ENCODE measurements at regions not wholly inside any gene's neighbourhood (a gene's known extent, or its start where the extent isn't known, plus 50 kb on each side); places are given as distances from the start of the nearest gene placed in this dataset.

DNA sequence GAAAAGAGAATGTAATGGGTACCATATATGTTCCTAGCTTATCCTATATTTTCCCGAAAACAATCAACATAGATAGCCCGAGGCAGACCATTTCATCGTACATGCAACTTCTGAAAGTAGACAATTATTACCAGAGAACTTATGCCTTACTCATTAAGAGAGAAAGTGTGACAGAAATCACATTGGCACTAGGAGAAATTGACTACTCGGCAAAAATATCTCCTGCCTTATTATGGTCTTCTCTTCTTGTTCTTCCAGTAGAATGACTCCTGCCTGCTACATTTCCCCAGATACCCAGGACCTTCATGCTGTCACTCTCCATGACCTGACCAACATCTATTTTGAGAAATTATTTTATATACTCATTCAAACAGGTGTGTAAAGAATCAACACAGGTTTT lies 1015.7 kb downstream of the TUSC7 start (continued):
- TF ChIP-seq, protein P1, sequence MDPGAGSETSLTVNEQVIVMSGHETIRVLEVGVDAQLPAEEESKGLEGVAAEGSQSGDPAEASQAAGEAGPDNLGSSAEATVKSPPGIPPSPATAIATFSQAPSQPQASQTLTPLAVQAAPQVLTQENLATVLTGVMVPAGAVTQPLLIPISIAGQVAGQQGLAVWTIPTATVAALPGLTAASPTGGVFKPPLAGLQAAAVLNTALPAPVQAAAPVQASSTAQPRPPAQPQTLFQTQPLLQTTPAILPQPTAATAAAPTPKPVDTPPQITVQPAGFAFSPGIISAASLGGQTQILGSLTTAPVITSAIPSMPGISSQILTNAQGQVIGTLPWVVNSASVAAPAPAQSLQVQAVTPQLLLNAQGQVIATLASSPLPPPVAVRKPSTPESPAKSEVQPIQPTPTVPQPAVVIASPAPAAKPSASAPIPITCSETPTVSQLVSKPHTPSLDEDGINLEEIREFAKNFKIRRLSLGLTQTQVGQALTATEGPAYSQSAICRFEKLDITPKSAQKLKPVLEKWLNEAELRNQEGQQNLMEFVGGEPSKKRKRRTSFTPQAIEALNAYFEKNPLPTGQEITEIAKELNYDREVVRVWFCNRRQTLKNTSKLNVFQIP (CRISPR knock-in tag; IDR thresholded peaks at IDR 0.05; ENCODE audit: borderline replicate concordance, low read depth), result no peak
- TF ChIP-seq TOX (CRISPR knock-in tag; IDR thresholded peaks at IDR 0.05; ENCODE audit: borderline replicate concordance), result no peak
- no peak for TF ChIP-seq ZNF8 (CRISPR knock-in tag; IDR thresholded peaks at IDR 0.05)

- TF ChIP-seq TOX (CRISPR knock-in tag; IDR thresholded peaks at IDR 0.05; ENCODE audit: borderline replicate concordance), result no peak
- no peak for TF ChIP-seq TCF4 (CRISPR knock-in tag; IDR thresholded peaks at IDR 0.05; ENCODE audit: borderline replicate concordance)
- no peak for TF ChIP-seq TSHZ2 (CRISPR knock-in tag; IDR thresholded peaks at IDR 0.05)
- TF ChIP-seq GLIS3 (CRISPR knock-in tag; IDR thresholded peaks at IDR 0.05), result no peak
- no peak for TF ChIP-seq ZC3H10 (CRISPR knock-in tag; IDR thresholded peaks at IDR 0.05)
- no peak for TF ChIP-seq OSR1 (CRISPR knock-in tag; IDR thresholded peaks at IDR 0.05)
- TF ChIP-seq SNAI2 (CRISPR knock-in tag; IDR thresholded peaks at IDR 0.05), result no peak
- no peak for TF ChIP-seq PATZ1 (CRISPR knock-in tag; IDR thresholded peaks at IDR 0.05; ENCODE audit: borderline replicate concordance)
- TF ChIP-seq CSDC2 (CRISPR knock-in tag; IDR thresholded peaks at IDR 0.05), result no peak
- TF ChIP-seq, protein P1 (CRISPR knock-in tag; IDR thresholded peaks at IDR 0.05; ENCODE audit: borderline replicate concordance, low read depth), result no peak
- no peak for TF ChIP-seq ZNF70 (CRISPR knock-in tag; IDR thresholded peaks at IDR 0.05)
- no peak for TF ChIP-seq CREB5 (CRISPR knock-in tag; IDR thresholded peaks at IDR 0.05; ENCODE audit: low read depth)
- no peak for TF ChIP-seq ZFP3 (CRISPR knock-in tag; IDR thresholded peaks at IDR 0.05)
- TF ChIP-seq ZNF8 (CRISPR knock-in tag; IDR thresholded peaks at IDR 0.05), result no peak
- no peak for TF ChIP-seq ARNTL (CRISPR knock-in tag; IDR thresholded peaks at IDR 0.05; ENCODE audit: borderline replicate concordance, low read depth)
- TF ChIP-seq ESRRG (CRISPR knock-in tag; IDR thresholded peaks at IDR 0.05), result no peak
- no peak for TF ChIP-seq RARB (CRISPR knock-in tag; IDR thresholded peaks at IDR 0.05)
- TF ChIP-seq, protein P2, sequence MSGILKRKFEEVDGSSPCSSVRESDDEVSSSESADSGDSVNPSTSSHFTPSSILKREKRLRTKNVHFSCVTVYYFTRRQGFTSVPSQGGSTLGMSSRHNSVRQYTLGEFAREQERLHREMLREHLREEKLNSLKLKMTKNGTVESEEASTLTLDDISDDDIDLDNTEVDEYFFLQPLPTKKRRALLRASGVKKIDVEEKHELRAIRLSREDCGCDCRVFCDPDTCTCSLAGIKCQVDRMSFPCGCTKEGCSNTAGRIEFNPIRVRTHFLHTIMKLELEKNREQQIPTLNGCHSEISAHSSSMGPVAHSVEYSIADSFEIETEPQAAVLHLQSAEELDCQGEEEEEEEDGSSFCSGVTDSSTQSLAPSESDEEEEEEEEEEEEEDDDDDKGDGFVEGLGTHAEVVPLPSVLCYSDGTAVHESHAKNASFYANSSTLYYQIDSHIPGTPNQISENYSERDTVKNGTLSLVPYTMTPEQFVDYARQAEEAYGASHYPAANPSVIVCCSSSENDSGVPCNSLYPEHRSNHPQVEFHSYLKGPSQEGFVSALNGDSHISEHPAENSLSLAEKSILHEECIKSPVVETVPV (CRISPR knock-in tag; IDR thresholded peaks at IDR 0.05), result no peak
- no peak for TF ChIP-seq ISL1 (CRISPR knock-in tag; IDR thresholded peaks at IDR 0.05)
- no peak for ATAC-seq
These were observed 1017.2 kb downstream of the TUSC7 start for GRCh38 chr3:117726776-117727175.

- no peak for ATAC-seq
- TF ChIP-seq ZNF70 (CRISPR knock-in tag; IDR thresholded peaks at IDR 0.05), result no peak
- TF ChIP-seq TOX (CRISPR knock-in tag; IDR thresholded peaks at IDR 0.05; ENCODE audit: borderline replicate concordance), result no peak
- TF ChIP-seq CREB5 (CRISPR knock-in tag; IDR thresholded peaks at IDR 0.05; ENCODE audit: low read depth), result no peak
- TF ChIP-seq ZNF8 (CRISPR knock-in tag; IDR thresholded peaks at IDR 0.05), result no peak
- no peak for TF ChIP-seq ARNTL (CRISPR knock-in tag; IDR thresholded peaks at IDR 0.05; ENCODE audit: borderline replicate concordance, low read depth)
- TF ChIP-seq GLIS3 (CRISPR knock-in tag; IDR thresholded peaks at IDR 0.05), result no peak
- TF ChIP-seq ZFP3 (CRISPR knock-in tag; IDR thresholded peaks at IDR 0.05), result no peak
- TF ChIP-seq RARB (CRISPR knock-in tag; IDR thresholded peaks at IDR 0.05), result no peak
- no peak for TF ChIP-seq PPARA (CRISPR knock-in tag; IDR thresholded peaks at IDR 0.05; ENCODE audit: borderline replicate concordance)
- TF ChIP-seq BACH2 (CRISPR knock-in tag; IDR thresholded peaks at IDR 0.05; ENCODE audit: borderline replicate concordance), result no peak
- TF ChIP-seq PATZ1 (CRISPR knock-in tag; IDR thresholded peaks at IDR 0.05; ENCODE audit: borderline replicate concordance), result no peak
- no peak for TF ChIP-seq ISL1 (CRISPR knock-in tag; IDR thresholded peaks at IDR 0.05)
- no peak for TF ChIP-seq TCF4 (CRISPR knock-in tag; IDR thresholded peaks at IDR 0.05; ENCODE audit: borderline replicate concordance)
These were observed 1018.6 kb downstream of the TUSC7 start for GRCh38 chr3:117728226-117728625.

Measured in SK-N-SH treated with all-trans-retinoic acid at 6 μM for 48 hours (cell line).